ENCODE measurements at regions not wholly inside any gene's neighbourhood (a gene's known extent, or its start where the extent isn't known, plus 50 kb on each side); places are given as distances from the start of the nearest gene placed in this dataset.

GRCh38 chr10:33071857-33072256 lies 113.8 kb upstream of the ITGB1 start:
- Histone ChIP-seq H3K36me3 (ENCODE audit: control insufficient read depth in 2 of 2, insufficient read depth in 1 of 2, low read length in 2 of 2) (no peaks in the 10 kb centered on the region), H3K9me3 (ENCODE audit: control insufficient read depth, insufficient read depth, low read depth, low read length) (no peaks in the 10 kb centered on the region), H3K27ac (ENCODE audit: extremely low read depth, low read depth, low read length) (no peak overlapping the region), H3K4me3 (ENCODE audit: low read depth, low read length) (no peak overlapping the region), H3K4me1 (ENCODE audit: control insufficient read depth, insufficient read depth, low read length) (no peaks in the 10 kb centered on the region)
- no peak for TF ChIP-seq ZFP41 (tag by site-specific recombination; IDR thresholded peaks at IDR 0.05; ENCODE audit: borderline replicate concordance)
- no peak for TF ChIP-seq ZNF426 (tag by site-specific recombination; IDR thresholded peaks at IDR 0.05)
- no peak for TF ChIP-seq ZNF23 (tag by site-specific recombination; IDR thresholded peaks at IDR 0.05; ENCODE audit: borderline replicate concordance)
- TF ChIP-seq HOXC10 (CRISPR knock-in tag; IDR thresholded peaks at IDR 0.05), result no peak
- no peak for TF ChIP-seq KLF10 (tag by site-specific recombination; IDR thresholded peaks at IDR 0.05)
- TF ChIP-seq OSR2 (tag by site-specific recombination; IDR thresholded peaks at IDR 0.05), result no peak
- TF ChIP-seq ZNF202 (tag by site-specific recombination; IDR thresholded peaks at IDR 0.05; ENCODE audit: borderline replicate concordance), result no peak
- no peak for TF ChIP-seq RBAK (tag by site-specific recombination; IDR thresholded peaks at IDR 0.05)
- TF ChIP-seq KLF1 (tag by site-specific recombination; IDR thresholded peaks at IDR 0.05), result no peak
- TF ChIP-seq ZNF324 (tag by site-specific recombination; IDR thresholded peaks at IDR 0.05), result no peak
- TF ChIP-seq ZNF830 (tag by site-specific recombination; IDR thresholded peaks at IDR 0.05; ENCODE audit: low read depth), result no peak
- no peak for TF ChIP-seq ZNF654 (tag by site-specific recombination; IDR thresholded peaks at IDR 0.05; ENCODE audit: low read depth)
- no peak for TF ChIP-seq ZNF311 (tag by site-specific recombination; IDR thresholded peaks at IDR 0.05; ENCODE audit: borderline replicate concordance)
- TF ChIP-seq ZNF585B (tag by site-specific recombination; IDR thresholded peaks at IDR 0.05), result no peak
- no peak for TF ChIP-seq ZNF768 (tag by site-specific recombination; IDR thresholded peaks at IDR 0.05)
- ChIA-PET CTCF (no interaction called here), POLR2A (no interaction called here)

GRCh38 chr10:33070101-33070500 lies 112.1 kb upstream of the ITGB1 start:
- Histone ChIP-seq H3K9me3 (ENCODE audit: control insufficient read depth, insufficient read depth, low read depth, low read length) (no peaks in the 10 kb centered on the region), H3K4me1 (ENCODE audit: control insufficient read depth, insufficient read depth, low read length) (no peaks in the 10 kb centered on the region), H3K27ac (ENCODE audit: extremely low read depth, low read depth, low read length) (no peak overlapping the region), H3K36me3 (ENCODE audit: control insufficient read depth in 2 of 2, insufficient read depth in 1 of 2, low read length in 2 of 2) (no peaks in the 10 kb centered on the region), H3K4me3 (ENCODE audit: low read depth, low read length) (no peak overlapping the region)
- ChIA-PET POLR2A (no interaction called here), CTCF (interaction anchor here (0.6 kb wide), 2 partner anchors 52 to 488 kb away, joined by 3 read pairs; no protein-coding TSS in a partner anchor)
- TF ChIP-seq GLI4 (tag by site-specific recombination; IDR thresholded peaks at IDR 0.05), result no peak
- no peak for TF ChIP-seq KLF16 (tag by site-specific recombination; IDR thresholded peaks at IDR 0.05)
- TF ChIP-seq ZBTB8A (tag by site-specific recombination; IDR thresholded peaks at IDR 0.05), result no peak
- no peak for TF ChIP-seq ZNF239 (tag by site-specific recombination; IDR thresholded peaks at IDR 0.05)
- no peak for TF ChIP-seq PBX3 (CRISPR knock-in tag; IDR thresholded peaks at IDR 0.05)
- TF ChIP-seq KLF10 (tag by site-specific recombination; IDR thresholded peaks at IDR 0.05), result no peak
- TF ChIP-seq ZNF302 (tag by site-specific recombination; IDR thresholded peaks at IDR 0.05; ENCODE audit: low read depth), result no peak
- TF ChIP-seq ZNF24 (tag by site-specific recombination; IDR thresholded peaks at IDR 0.05), result no peak
- TF ChIP-seq ZNF121 (tag by site-specific recombination; IDR thresholded peaks at IDR 0.05), result no peak
- no peak for TF ChIP-seq ZNF530 (tag by site-specific recombination; IDR thresholded peaks at IDR 0.05; ENCODE audit: low read depth)
- no peak for TF ChIP-seq TSHZ1 (tag by site-specific recombination; IDR thresholded peaks at IDR 0.05; ENCODE audit: borderline replicate concordance)

Data from HEK293 (cell line).